HEK293 (cell line): ENCODE measurements at regions not wholly inside any gene's neighbourhood (a gene's known extent, or its start where the extent isn't known, plus 50 kb on each side); places are given as distances from the start of the nearest gene placed in this dataset.

ENCODE experiments used
- CTCF ChIA-PET: fragments of 350-600 bp; formaldehyde crosslinking; extraction: SDS; loops from one replicate; lab custom pipeline; 2021; ENCODE audit warnings: antibody characterized with exemption; lab: Yijun Ruan, JAX
- POLR2A ChIA-PET: fragments of 300-600 bp; formaldehyde crosslinking; extraction: SDS; loops from one replicate; lab custom pipeline; 2020; ENCODE audit warnings: antibody characterized with exemption, inconsistent platforms; lab: Yijun Ruan, JAX
- H3K27ac ChIP-seq: fragments of 200-500 bp; sonication (Bioruptor generic); 2 replicates; pipeline ENCODE4 v1.5.1; 2014; ENCODE audit warnings: low read depth, low read length, control low read depth, inconsistent platforms; ENCODE audit errors: extremely low read depth
- H3K36me3 ChIP-seq, 2 experiments: fragments of 200-500 bp in 1 of 2; sonication (Bioruptor generic) in 1 of 2; 1 replicate in 1 of 2; 2 replicates in 1 of 2; pipeline ENCODE4 v1.5.1; 2014 to 2017; ENCODE audit warnings: inconsistent platforms in 2 of 2, low read length in 2 of 2; ENCODE audit not compliant: control insufficient read depth in 2 of 2, insufficient read depth in 1 of 2
- H3K4me1 ChIP-seq: fragments of 200-500 bp; sonication (Bioruptor generic); 2 replicates; pipeline ENCODE4 v1.5.1; 2014; ENCODE audit warnings: mild to moderate bottlenecking, low read length, inconsistent platforms; ENCODE audit not compliant: control insufficient read depth, insufficient read depth
- H3K4me3 ChIP-seq: 2 replicates; pipeline ENCODE4 v1.5.1; 2011; ENCODE audit warnings: low read depth, mild to moderate bottlenecking, control low read depth, low read length, moderate library complexity
- H3K9me3 ChIP-seq: fragments of 200-500 bp; sonication (Bioruptor generic); 2 replicates; pipeline ENCODE4 v1.5.1; 2014; ENCODE audit warnings: low read depth, low read length, inconsistent platforms; ENCODE audit not compliant: control insufficient read depth, insufficient read depth
- GLI4 ChIP-seq: fragments of 450-650 bp; formaldehyde crosslinking; IDR thresholded peaks from 2 replicates; pipeline ENCODE4 v1.5.1; 2016; ENCODE audit warnings: missing biosample characterization, missing genetic modification characterization
- HOXD13 ChIP-seq: sonication (generic); formaldehyde crosslinking; IDR thresholded peaks from 2 replicates; pipeline ENCODE4 v1.8.0; 2022; ENCODE audit warnings: missing genetic modification reagents, borderline replicate concordance
- SP2 ChIP-seq: fragments of 450-650 bp; formaldehyde crosslinking; IDR thresholded peaks from 2 replicates; pipeline ENCODE4 v1.5.1; 2016; ENCODE audit warnings: missing biosample characterization, missing genetic modification characterization
- YY1 ChIP-seq: fragments of 450-650 bp; formaldehyde crosslinking; IDR thresholded peaks from 2 replicates; pipeline ENCODE4 v1.5.1; 2018; ENCODE audit warnings: missing biosample characterization, missing genetic modification characterization
- YY2 ChIP-seq: fragments of 450-650 bp; formaldehyde crosslinking; IDR thresholded peaks from 2 replicates; pipeline ENCODE4 v1.5.1; 2016; ENCODE audit warnings: missing biosample characterization, missing genetic modification characterization
- ZFP41 ChIP-seq: fragments of 450-650 bp; formaldehyde crosslinking; IDR thresholded peaks from 2 replicates; pipeline ENCODE4 v1.5.1; 2016; ENCODE audit warnings: missing biosample characterization, missing genetic modification characterization, borderline replicate concordance
- ZNF10 ChIP-seq: fragments of 450-650 bp; formaldehyde crosslinking; IDR thresholded peaks from 2 replicates; pipeline ENCODE4 v1.5.1; 2017; ENCODE audit warnings: missing biosample characterization, missing genetic modification characterization
- ZNF114 ChIP-seq: fragments of 450-650 bp; formaldehyde crosslinking; IDR thresholded peaks from 2 replicates; pipeline ENCODE4 v1.5.0; 2017; ENCODE audit warnings: missing biosample characterization, missing genetic modification characterization
- ZNF221 ChIP-seq: fragments of 450-650 bp; formaldehyde crosslinking; IDR thresholded peaks from 2 replicates; pipeline ENCODE4 v1.5.1; 2017; ENCODE audit warnings: missing biosample characterization, missing genetic modification characterization, borderline replicate concordance
- ZNF354C ChIP-seq: fragments of 450-650 bp; formaldehyde crosslinking; IDR thresholded peaks from 2 replicates; pipeline ENCODE4 v1.5.1; 2016; ENCODE audit warnings: missing biosample characterization, missing genetic modification characterization, low read depth, borderline replicate concordance
- ZNF416 ChIP-seq: fragments of 450-650 bp; formaldehyde crosslinking; IDR thresholded peaks from 2 replicates; pipeline ENCODE4 v1.5.1; 2016; ENCODE audit warnings: missing biosample characterization, missing genetic modification characterization
- ZNF433 ChIP-seq: fragments of 450-650 bp; formaldehyde crosslinking; IDR thresholded peaks from 2 replicates; pipeline ENCODE4 v1.5.1; 2016; ENCODE audit warnings: missing biosample characterization, missing genetic modification characterization, low read depth
- ZNF510 ChIP-seq: fragments of 450-650 bp; formaldehyde crosslinking; IDR thresholded peaks from 2 replicates; pipeline ENCODE4 v1.5.1; 2018; ENCODE audit warnings: mild to moderate bottlenecking, missing genetic modification characterization, missing biosample characterization; ENCODE audit not compliant: insufficient replicate concordance
- ZNF521 ChIP-seq: fragments of 450-650 bp; formaldehyde crosslinking; IDR thresholded peaks from 2 replicates; pipeline ENCODE4 v1.5.1; 2017; ENCODE audit warnings: missing biosample characterization, mild to moderate bottlenecking, missing genetic modification characterization
- ZNF560 ChIP-seq: fragments of 450-650 bp; formaldehyde crosslinking; IDR thresholded peaks from 2 replicates; pipeline ENCODE4 v1.5.1; 2017; ENCODE audit warnings: missing biosample characterization, missing genetic modification characterization, borderline replicate concordance
- ZNF580 ChIP-seq: fragments of 450-650 bp; formaldehyde crosslinking; IDR thresholded peaks from 2 replicates; pipeline ENCODE4 v1.5.1; 2016; ENCODE audit warnings: missing biosample characterization, missing genetic modification characterization
- ZNF707 ChIP-seq: fragments of 450-650 bp; formaldehyde crosslinking; IDR thresholded peaks from 2 replicates; pipeline ENCODE4 v1.5.1; 2016; ENCODE audit warnings: missing biosample characterization, missing genetic modification characterization
- ZNF777 ChIP-seq: fragments of 450-650 bp; formaldehyde crosslinking; IDR thresholded peaks from 2 replicates; pipeline ENCODE4 v1.5.1; 2017; ENCODE audit warnings: missing biosample characterization, missing genetic modification characterization, borderline replicate concordance
- TF ChIP-seq, protein P1 (sequence below): fragments of 450-650 bp; formaldehyde crosslinking; IDR thresholded peaks from 2 replicates; pipeline ENCODE4 v1.5.1; 2016; ENCODE audit warnings: missing biosample characterization, missing genetic modification characterization
- TF ChIP-seq, protein P2 (sequence below): fragments of 450-650 bp; formaldehyde crosslinking; IDR thresholded peaks from 2 replicates; pipeline ENCODE4 v1.5.1; 2016; ENCODE audit warnings: missing biosample characterization, missing genetic modification characterization

- no peaks in the 10 kb centered on the region for H3K9me3 ChIP-seq
- no peak for TF ChIP-seq YY1
- TF ChIP-seq ZNF521 (tag by site-specific recombination) = no peak
- no peak for TF ChIP-seq ZFP41 (tag by site-specific recombination)
- TF ChIP-seq ZNF580 (tag by site-specific recombination) = no peak
- TF ChIP-seq HOXD13 (CRISPR knock-in tag) = no peak
- no peak for TF ChIP-seq ZNF10 (tag by site-specific recombination)
- TF ChIP-seq, protein P1, sequence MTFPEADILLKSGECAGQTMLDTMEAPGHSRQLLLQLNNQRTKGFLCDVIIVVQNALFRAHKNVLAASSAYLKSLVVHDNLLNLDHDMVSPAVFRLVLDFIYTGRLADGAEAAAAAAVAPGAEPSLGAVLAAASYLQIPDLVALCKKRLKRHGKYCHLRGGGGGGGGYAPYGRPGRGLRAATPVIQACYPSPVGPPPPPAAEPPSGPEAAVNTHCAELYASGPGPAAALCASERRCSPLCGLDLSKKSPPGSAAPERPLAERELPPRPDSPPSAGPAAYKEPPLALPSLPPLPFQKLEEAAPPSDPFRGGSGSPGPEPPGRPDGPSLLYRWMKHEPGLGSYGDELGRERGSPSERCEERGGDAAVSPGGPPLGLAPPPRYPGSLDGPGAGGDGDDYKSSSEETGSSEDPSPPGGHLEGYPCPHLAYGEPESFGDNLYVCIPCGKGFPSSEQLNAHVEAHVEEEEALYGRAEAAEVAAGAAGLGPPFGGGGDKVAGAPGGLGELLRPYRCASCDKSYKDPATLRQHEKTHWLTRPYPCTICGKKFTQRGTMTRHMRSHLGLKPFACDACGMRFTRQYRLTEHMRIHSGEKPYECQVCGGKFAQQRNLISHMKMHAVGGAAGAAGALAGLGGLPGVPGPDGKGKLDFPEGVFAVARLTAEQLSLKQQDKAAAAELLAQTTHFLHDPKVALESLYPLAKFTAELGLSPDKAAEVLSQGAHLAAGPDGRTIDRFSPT = no peak
- TF ChIP-seq ZNF221 = no peak
- TF ChIP-seq, protein P2, sequence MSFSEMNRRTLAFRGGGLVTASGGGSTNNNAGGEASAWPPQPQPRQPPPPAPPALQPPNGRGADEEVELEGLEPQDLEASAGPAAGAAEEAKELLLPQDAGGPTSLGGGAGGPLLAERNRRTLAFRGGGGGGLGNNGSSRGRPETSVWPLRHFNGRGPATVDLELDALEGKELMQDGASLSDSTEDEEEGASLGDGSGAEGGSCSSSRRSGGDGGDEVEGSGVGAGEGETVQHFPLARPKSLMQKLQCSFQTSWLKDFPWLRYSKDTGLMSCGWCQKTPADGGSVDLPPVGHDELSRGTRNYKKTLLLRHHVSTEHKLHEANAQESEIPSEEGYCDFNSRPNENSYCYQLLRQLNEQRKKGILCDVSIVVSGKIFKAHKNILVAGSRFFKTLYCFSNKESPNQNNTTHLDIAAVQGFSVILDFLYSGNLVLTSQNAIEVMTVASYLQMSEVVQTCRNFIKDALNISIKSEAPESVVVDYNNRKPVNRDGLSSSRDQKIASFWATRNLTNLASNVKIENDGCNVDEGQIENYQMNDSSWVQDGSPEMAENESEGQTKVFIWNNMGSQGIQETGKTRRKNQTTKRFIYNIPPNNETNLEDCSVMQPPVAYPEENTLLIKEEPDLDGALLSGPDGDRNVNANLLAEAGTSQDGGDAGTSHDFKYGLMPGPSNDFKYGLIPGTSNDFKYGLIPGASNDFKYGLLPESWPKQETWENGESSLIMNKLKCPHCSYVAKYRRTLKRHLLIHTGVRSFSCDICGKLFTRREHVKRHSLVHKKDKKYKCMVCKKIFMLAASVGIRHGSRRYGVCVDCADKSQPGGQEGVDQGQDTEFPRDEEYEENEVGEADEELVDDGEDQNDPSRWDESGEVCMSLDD (tag by site-specific recombination) = no peak
- no peak for TF ChIP-seq YY2
- no peak overlapping the region for H3K27ac ChIP-seq
- ChIA-PET CTCF (interaction anchor here (1.0 kb wide), 1 partner anchor 17 kb away, joined by 5 read pairs; no protein-coding TSS in a partner anchor), POLR2A (no interaction called here)
- no peaks in the 10 kb centered on the region for H3K36me3 ChIP-seq
- H3K4me1 ChIP-seq = no peaks in the 10 kb centered on the region
- H3K4me3 ChIP-seq = no peak overlapping the region
Observed at GRCh38 chr2:38491436-38491835, 111.3 kb downstream of the HNRNPLL start.

- CTCF ChIA-PET = interaction anchor here (1.4 kb wide), 1 partner anchor 14 kb away, joined by 4 read pairs; no protein-coding TSS in a partner anchor
- no peak for TF ChIP-seq ZNF707 (tag by site-specific recombination)
- TF ChIP-seq ZNF433 (tag by site-specific recombination) = no peak
- no peak for TF ChIP-seq YY1
- no peak for TF ChIP-seq SP2
- no peak for TF ChIP-seq ZNF114 (tag by site-specific recombination)
- no peak for TF ChIP-seq ZNF510 (tag by site-specific recombination)
- no peak for TF ChIP-seq ZNF416 (tag by site-specific recombination)
- no peak for TF ChIP-seq ZNF777 (tag by site-specific recombination)
- no peak for TF ChIP-seq GLI4 (tag by site-specific recombination)
- TF ChIP-seq ZNF560 (tag by site-specific recombination) = no peak
- TF ChIP-seq ZNF354C (tag by site-specific recombination) = no peak
- TF ChIP-seq, all 188 proteins: peak for 0
- Histone ChIP-seq H3K27ac (no peak overlapping the region), H3K4me1 (no peaks in the 10 kb centered on the region), H3K4me3 (no peak overlapping the region), H3K36me3 (no peaks in the 10 kb centered on the region), H3K9me3 (no peaks in the 10 kb centered on the region)
- POLR2A ChIA-PET = no interaction called here
Observed at GRCh38 chr2:38489846-38490245, 112.8 kb upstream of the ATL2 start.
